H1 (cell line): ENCODE measurements at regions not wholly inside any gene's neighbourhood (a gene's known extent, or its start where the extent isn't known, plus 50 kb on each side); places are given as distances from the start of the nearest gene placed in this dataset.

Experiments used
- CTCF ChIA-PET: fragments of 300-600 bp; sonication (Branson Sonifier 250); formaldehyde crosslinking; loops from one replicate; lab custom pipeline; 2021; ENCODE audit not compliant: partially characterized antibody; lab: Charles Lee
- POLR2A ChIA-PET: fragments of 300-600 bp; sonication (Branson Sonifier 250); formaldehyde crosslinking; loops from one replicate; lab custom pipeline; 2021; ENCODE audit warnings: inconsistent platforms; ENCODE audit not compliant: partially characterized antibody; lab: Charles Lee
- DNase-seq, 2 experiments: peaks; one replicate each; pipeline versions ENCODE4 v3.0.0 to v3.0.0-alpha.2; 2010 to 2022; ENCODE audit warnings: low spot score in 2 of 2, low read depth in 1 of 2, mixed read lengths in 1 of 2
- FAIRE-seq: peaks from 2 replicates; lab custom pipeline; 2011; peaks lifted over from hg19 to GRCh38; lab: Jason Lieb, UNC
- H2AFZ ChIP-seq: 2 replicates; pipeline ENCODE4 v1.8.1; 2012; ENCODE audit warnings: low read length, inconsistent platforms
- H2AK5ac ChIP-seq: 2 replicates; pipeline ENCODE4 v1.6.1; 2013; ENCODE audit warnings: low read depth, low read length
- H2BK120ac ChIP-seq: replicated peaks from 2 replicates; pipeline ENCODE3; 2013; ENCODE audit warnings: low read depth, low read length, inconsistent platforms
- H2BK12ac ChIP-seq: 2 replicates; pipeline ENCODE4 v1.6.1; 2013; ENCODE audit warnings: low read depth, low read length
- H2BK15ac ChIP-seq: 2 replicates; pipeline ENCODE4 v1.6.1; 2013; ENCODE audit warnings: low read length
- H2BK20ac ChIP-seq: 2 replicates; pipeline ENCODE4 v1.6.1; 2013; ENCODE audit warnings: low read length
- H2BK5ac ChIP-seq: 2 replicates; pipeline ENCODE4 v1.6.1; 2013; ENCODE audit warnings: low read depth, low read length
- H3K14ac ChIP-seq: 2 replicates; pipeline ENCODE4 v1.6.1; 2013; ENCODE audit warnings: inconsistent platforms; ENCODE audit not compliant: insufficient read length
- H3K18ac ChIP-seq: 2 replicates; pipeline ENCODE4 v1.6.1; 2013; ENCODE audit warnings: low read length; ENCODE audit errors: extremely low read depth
- H3K23ac ChIP-seq: 2 replicates; pipeline ENCODE4 v1.6.1; 2013; ENCODE audit warnings: inconsistent platforms; ENCODE audit not compliant: insufficient read length
- H3K23me2 ChIP-seq: 2 replicates; pipeline ENCODE4 v1.6.1; 2013; ENCODE audit warnings: low read depth, low read length
- H3K27ac ChIP-seq: 2 replicates; pipeline ENCODE4 v1.6.1; 2011; ENCODE audit warnings: low read depth, low read length, inconsistent platforms
- H3K27me3 ChIP-seq, 4 experiments: replicated peaks in 1 of 4; 1 replicate in 1 of 4; 2 replicates in 3 of 4; pipeline versions ENCODE4 v1.6.1 to v1.8.1; 2011 to 2013; ENCODE audit warnings: low read length in 3 of 4, mild to moderate bottlenecking in 3 of 4, inconsistent platforms in 2 of 4, mixed read lengths in 2 of 4, moderate library complexity in 1 of 4; ENCODE audit not compliant: control insufficient read depth in 3 of 4, insufficient read depth in 3 of 4; ENCODE audit errors: extremely low read depth in 1 of 4
- H3K36me3 ChIP-seq, 4 experiments: 2 replicates each; pipeline versions ENCODE4 v1.6.1 to v1.8.1; 2011 to 2013; ENCODE audit warnings: mild to moderate bottlenecking in 4 of 4, low read length in 3 of 4, moderate library complexity in 2 of 4, control low read depth in 1 of 4, inconsistent platforms in 1 of 4; ENCODE audit not compliant: insufficient read depth in 4 of 4, control insufficient read depth in 2 of 4
- H3K4ac ChIP-seq: replicated peaks from 2 replicates; pipeline ENCODE3; 2013; ENCODE audit warnings: low read length, low read depth, mixed read lengths, inconsistent platforms; ENCODE audit not compliant: insufficient read length
- H3K4me1 ChIP-seq, 4 experiments: replicated peaks in 1 of 4; 1 replicate in 1 of 4; 2 replicates in 3 of 4; pipeline versions ENCODE4 v1.6.1 to v1.8.1; 2011 to 2013; ENCODE audit warnings: low read length in 3 of 4, inconsistent platforms in 2 of 4, mixed read lengths in 1 of 4; ENCODE audit not compliant: insufficient read depth in 4 of 4, control insufficient read depth in 3 of 4
- H3K4me2 ChIP-seq, 2 experiments: 2 replicates each; pipeline versions ENCODE4 v1.6.1 to v1.8.1; 2011 to 2013; ENCODE audit warnings: low read depth in 2 of 2, low read length in 2 of 2, control low read depth in 1 of 2, inconsistent platforms in 1 of 2, mild to moderate bottlenecking in 1 of 2; ENCODE audit not compliant: insufficient read depth in 1 of 2
- H3K4me3 ChIP-seq, 4 experiments: fragments of 200-600, 300-600 bp in 1 of 4; sonication (generic), shearing (Covaris generic), sonication (Bioruptor Twin) in 1 of 4; 2 replicates each; pipeline versions ENCODE4 v1.5.1 to v1.8.1; 2011 to 2016; ENCODE audit warnings: low read length in 4 of 4, low read depth in 3 of 4, control low read depth in 2 of 4, inconsistent platforms in 2 of 4, mild to moderate bottlenecking in 2 of 4, mixed read lengths in 1 of 4, moderate library complexity in 1 of 4; ENCODE audit not compliant: insufficient read depth in 2 of 4; ENCODE audit errors: extremely low read depth in 1 of 4
- H3K56ac ChIP-seq: replicated peaks from 2 replicates; pipeline ENCODE3; 2013; ENCODE audit warnings: low read depth, mild to moderate bottlenecking, mixed read lengths, low read length, inconsistent platforms; ENCODE audit not compliant: insufficient read length
- H3K79me1 ChIP-seq: 2 replicates; pipeline ENCODE4 v1.6.1; 2013; ENCODE audit warnings: low read depth, low read length, control low read depth
- H3K79me2 ChIP-seq, 2 experiments: 2 replicates each; pipeline versions ENCODE4 v1.6.1 to v1.8.1; 2012 to 2013; ENCODE audit warnings: low read length in 2 of 2, mild to moderate bottlenecking in 2 of 2, inconsistent platforms in 1 of 2; ENCODE audit not compliant: insufficient read depth in 2 of 2, control insufficient read depth in 1 of 2
- H3K9ac ChIP-seq, 4 experiments: replicated peaks in 1 of 4; 1 replicate in 1 of 4; 2 replicates in 3 of 4; pipeline versions ENCODE4 v1.6.1 to v1.8.1; 2011 to 2013; ENCODE audit warnings: low read depth in 3 of 4, low read length in 3 of 4, control low read depth in 2 of 4, mild to moderate bottlenecking in 2 of 4, moderate library complexity in 2 of 4, inconsistent platforms in 1 of 4; ENCODE audit errors: extremely low read depth in 1 of 4
- H3K9me3 ChIP-seq, 2 experiments: 2 replicates each; pipeline versions ENCODE4 v1.6.1 to v1.8.1; 2012 to 2013; ENCODE audit warnings: mild to moderate bottlenecking in 2 of 2, moderate library complexity in 2 of 2, control low read depth in 1 of 2, inconsistent platforms in 1 of 2, low read depth in 1 of 2, low read length in 1 of 2, mixed read lengths in 1 of 2; ENCODE audit not compliant: insufficient read depth in 2 of 2
- H4K20me1 ChIP-seq, 2 experiments: replicated peaks in 1 of 2; 2 replicates each; pipeline versions ENCODE3 to v1.8.1; 2011 to 2013; ENCODE audit warnings: inconsistent platforms in 2 of 2, low read length in 2 of 2, mild to moderate bottlenecking in 1 of 2; ENCODE audit not compliant: insufficient read depth in 2 of 2, control insufficient read depth in 1 of 2
- H4K5ac ChIP-seq: 2 replicates; pipeline ENCODE4 v1.6.1; 2013; ENCODE audit warnings: low read length, low read depth, mixed read lengths, inconsistent platforms; ENCODE audit not compliant: insufficient read length
- H4K8ac ChIP-seq: 2 replicates; pipeline ENCODE4 v1.8.0; 2013; ENCODE audit warnings: mild to moderate bottlenecking, moderate library complexity, low read length, inconsistent platforms; ENCODE audit not compliant: insufficient read depth; ENCODE audit errors: extremely low read depth
- H4K91ac ChIP-seq: replicated peaks from 2 replicates; pipeline ENCODE3; 2013; ENCODE audit warnings: low read length, mixed read lengths, inconsistent platforms; ENCODE audit not compliant: insufficient read length
- ATF3 ChIP-seq: IDR thresholded peaks from 2 replicates; pipeline ENCODE4 v1.6.1; 2011; ENCODE audit warnings: low read depth, mild to moderate bottlenecking, low read length; ENCODE audit not compliant: insufficient read depth
- CHD2 ChIP-seq: IDR thresholded peaks from 2 replicates; pipeline ENCODE4 v1.6.1; 2012; ENCODE audit warnings: low read length, improper control_type of control experiment
- E2F6 ChIP-seq: IDR thresholded peaks from 2 replicates; pipeline ENCODE4 v1.6.1; 2012; ENCODE audit warnings: inconsistent platforms
- GABPA ChIP-seq: IDR thresholded peaks from 2 replicates; pipeline ENCODE4 v1.6.1; 2011; ENCODE audit warnings: mild to moderate bottlenecking, low read length, moderate library complexity, borderline replicate concordance; ENCODE audit not compliant: insufficient read depth
- WGBS, 2 experiments: shearing (Covaris generic) in 1 of 2; methylation state at CpG; one replicate each; pipeline versions ENCODE4 v1.1.6 to v1.1.7; 2013 to 2015; ENCODE audit warnings: low lambda C conversion rate in 2 of 2, mixed read lengths in 2 of 2, inconsistent platforms in 1 of 2, low coverage in 1 of 2, missing lambda C conversion rate in 1 of 2; ENCODE audit not compliant: insufficient replicate concordance in 2 of 2, insufficient coverage in 1 of 2, insufficient read length in 1 of 2; ENCODE audit errors: extremely low coverage in 1 of 2, missing lambda C conversion rate in 1 of 2; 5-methylcytosine and 5-hydroxymethylcytosine counted together

- Histone ChIP-seq H3K9me3 (no peaks in the 10 kb centered on the region), H2BK12ac (no peak overlapping the region), H4K8ac (no peak overlapping the region), H4K20me1 (no peaks in the 10 kb centered on the region), H3K23ac (no peak overlapping the region), H3K14ac (no peak overlapping the region), H3K4me3 (no peak overlapping the region), H3K18ac (no peak overlapping the region; the same call in 1 of the 2 replicates), H2BK15ac (no peak overlapping the region), H3K27me3 (no peaks in the 10 kb centered on the region), H2BK120ac (no peak overlapping the region), H2BK5ac (no peak overlapping the region), H2AK5ac (no peak overlapping the region), H2BK20ac (no peak overlapping the region), H3K36me3 (no peaks in the 10 kb centered on the region), H3K27ac (no peak overlapping the region), H3K23me2 (no peaks in the 10 kb centered on the region), H3K4ac (no peak overlapping the region), H2AFZ (no peak overlapping the region), H3K79me1 (peaks cover 3% of the 10 kb centered on the region; the same call in 1 of the 2 replicates), H4K91ac (no peak overlapping the region), H3K4me1 (peaks cover 0 to 3% (median 0%) of the 10 kb centered on the region in 4 experiments; a peak in 2 of 7 replicates), H3K4me2 (no peak overlapping the region), H3K79me2 (no peaks in the 10 kb centered on the region), H4K5ac (no peak overlapping the region), H3K9ac (no peak overlapping the region), H3K56ac (no peak overlapping the region)
- TF ChIP-seq ATF3: no peak
- no peak for TF ChIP-seq GABPA
- no peak for TF ChIP-seq CHD2
- TF ChIP-seq E2F6: no peak
- no peak for DNase-seq
- WGBS, 2 experiments: 85% methylated on average over 7 of the region's 7 CpGs; no CpG with 5 or more reads in 1 of the 2 experiments
- POLR2A ChIA-PET: interaction anchor here (0.8 kb wide), 1 partner anchor 30 kb away, joined by 3 read pairs; no protein-coding TSS in a partner anchor
- no peak for FAIRE-seq
- CTCF ChIA-PET: interaction anchor here (1.0 to 1.9 kb wide), 6 partner anchors 8 to 355 kb away, joined by 3 to 6 read pairs (median 4); no protein-coding TSS in a partner anchor
Measured at GRCh38 chr13:99056381-99057014, 78.6 kb upstream of the DOCK9 start.
